HL-60 (cell line): ENCODE measurements at regions not wholly inside any gene's neighbourhood (a gene's known extent, or its start where the extent isn't known, plus 50 kb on each side); places are given as distances from the start of the nearest gene placed in this dataset.
"Not testable (repeated sequence)": the region's sequence is repeated elsewhere in the genome, so short reads cannot be mapped to it uniquely, and the experiment has no call there.

ENCODE experiments used
- DNase-seq, 2 experiments: peaks; one replicate each; pipeline ENCODE4 v3.0.0-alpha.2; 2010 to 2020; ENCODE audit warnings: low read depth in 1 of 2, low spot score in 1 of 2
- H3K27ac ChIP-seq: fragments of 250-450 bp; sonication (Bioruptor Pico); replicated peaks from 2 replicates; pipeline ENCODE4 v1.5.1; 2020; ENCODE audit warnings: mild to moderate bottlenecking, moderate library complexity
- H3K27me3 ChIP-seq: fragments of 250-450 bp; sonication (Bioruptor Pico); 2 replicates; pipeline ENCODE4 v1.5.1; 2021; ENCODE audit warnings: mild to moderate bottlenecking, moderate library complexity; ENCODE audit not compliant: insufficient read depth, poor library complexity, severe bottlenecking
- H3K4me3 ChIP-seq: replicated peaks from 2 replicates; pipeline ENCODE4 v1.5.1; 2011; ENCODE audit warnings: mild to moderate bottlenecking, control low read depth, low read length; ENCODE audit not compliant: insufficient read depth
- GABPA ChIP-seq: IDR thresholded peaks from 2 replicates; pipeline ENCODE4 v1.6.1; 2012; ENCODE audit warnings: low read depth
- POLR2AphosphoS5 ChIP-seq: IDR thresholded peaks from 2 replicates; pipeline ENCODE4 v1.6.1; 2012; ENCODE audit warnings: low read depth
- SPI1 ChIP-seq: IDR thresholded peaks from 2 replicates; pipeline ENCODE4 v1.6.1; 2012; ENCODE audit warnings: low read depth, mild to moderate bottlenecking, borderline replicate concordance
- TF ChIP-seq, protein P1 (sequence below): IDR thresholded peaks from 2 replicates; pipeline ENCODE4 v1.6.1; 2012; ENCODE audit warnings: low read depth; ENCODE audit not compliant: insufficient replicate concordance
- TF ChIP-seq, protein P2 (sequence below): IDR thresholded peaks from one replicate; pipeline ENCODE4 v1.5.1; 2011; ENCODE audit warnings: low read length, control low read depth, inconsistent platforms; ENCODE audit not compliant: insufficient read depth

DNA sequence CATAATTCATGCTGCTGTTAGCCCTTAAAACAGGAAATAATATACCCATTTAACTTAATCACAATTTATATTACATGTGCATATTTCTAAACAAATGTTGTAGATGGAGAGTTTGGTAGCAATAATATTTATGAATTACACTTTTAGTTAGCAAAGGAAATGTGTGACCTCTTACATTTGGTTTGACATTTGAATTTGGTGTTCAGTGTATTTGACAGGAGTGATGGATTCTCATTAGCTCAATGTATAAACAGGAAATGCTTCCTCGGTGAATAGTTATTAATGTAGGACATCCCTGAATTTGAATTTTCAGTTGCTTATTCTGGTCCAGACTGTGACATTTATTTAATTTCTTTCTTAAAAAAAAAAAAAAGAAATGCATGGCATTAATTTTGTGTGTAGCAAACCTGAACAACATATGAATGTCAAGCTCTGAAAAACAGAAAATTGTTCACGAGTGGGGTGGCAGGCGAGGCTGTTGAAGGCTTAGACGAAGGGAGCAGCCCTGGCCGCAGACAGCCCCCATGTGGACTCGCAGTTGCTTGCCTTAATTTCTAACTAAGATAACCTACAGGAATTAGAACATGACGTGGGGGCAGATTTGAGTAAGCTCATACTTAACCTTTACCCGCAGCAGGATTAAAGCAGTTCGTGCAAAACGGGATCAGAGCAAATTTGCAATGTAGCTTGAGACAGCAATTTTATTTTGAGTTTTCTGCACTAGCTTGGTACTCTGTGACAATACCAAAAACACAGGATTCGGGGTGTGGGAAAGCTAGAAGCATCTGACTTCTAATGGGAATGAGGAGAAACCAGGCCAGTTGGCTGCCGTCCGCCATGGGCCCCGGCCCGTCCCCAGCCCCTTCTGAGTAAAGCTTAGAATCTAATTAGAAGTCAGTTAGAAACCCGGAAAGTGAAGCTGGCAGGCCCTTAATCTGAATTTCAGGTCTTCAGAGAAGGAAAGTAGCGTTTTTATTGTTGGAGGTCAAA lies 134.3 kb downstream of the MACROH2A1 start:
- DNase-seq: no peak
- no peaks in the 10 kb centered on the region for H3K27me3 ChIP-seq
- no peak overlapping the region for H3K27ac ChIP-seq

DNA sequence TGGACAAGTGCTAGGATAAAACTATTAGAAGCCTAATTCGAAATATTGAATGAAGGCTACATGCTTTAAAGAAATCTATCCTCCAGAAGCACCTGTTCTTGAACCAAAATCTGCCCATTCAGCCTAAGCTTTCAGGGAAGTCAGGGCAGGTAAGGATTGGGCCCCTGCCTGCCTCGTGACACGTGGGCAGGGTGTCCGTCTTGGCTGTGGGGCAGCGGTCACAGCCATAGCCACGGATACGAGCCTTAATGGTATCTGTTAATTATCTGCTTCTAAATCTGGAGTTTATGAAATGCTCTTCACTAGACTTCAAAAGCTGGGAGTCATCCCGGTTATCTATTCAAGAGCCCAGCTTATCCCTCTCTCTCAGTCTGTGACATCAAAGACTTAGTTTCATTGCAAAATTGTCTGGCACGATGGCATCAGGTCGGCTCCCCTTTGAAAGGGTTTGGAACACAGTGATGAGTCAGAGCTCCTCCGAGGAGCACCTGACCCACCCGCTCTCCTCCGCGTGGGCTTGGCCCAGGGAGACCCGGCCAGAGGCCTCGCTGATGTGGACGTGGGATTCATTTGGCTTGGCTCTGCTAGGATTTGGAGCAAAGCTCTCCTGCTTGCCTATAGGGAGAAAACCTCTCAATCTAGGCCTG lies 135.9 kb downstream of the MACROH2A1 start:
- H3K4me3 ChIP-seq: no peak overlapping the region
- no peaks in the 10 kb centered on the region for H3K27me3 ChIP-seq
- TF ChIP-seq, protein P1, sequence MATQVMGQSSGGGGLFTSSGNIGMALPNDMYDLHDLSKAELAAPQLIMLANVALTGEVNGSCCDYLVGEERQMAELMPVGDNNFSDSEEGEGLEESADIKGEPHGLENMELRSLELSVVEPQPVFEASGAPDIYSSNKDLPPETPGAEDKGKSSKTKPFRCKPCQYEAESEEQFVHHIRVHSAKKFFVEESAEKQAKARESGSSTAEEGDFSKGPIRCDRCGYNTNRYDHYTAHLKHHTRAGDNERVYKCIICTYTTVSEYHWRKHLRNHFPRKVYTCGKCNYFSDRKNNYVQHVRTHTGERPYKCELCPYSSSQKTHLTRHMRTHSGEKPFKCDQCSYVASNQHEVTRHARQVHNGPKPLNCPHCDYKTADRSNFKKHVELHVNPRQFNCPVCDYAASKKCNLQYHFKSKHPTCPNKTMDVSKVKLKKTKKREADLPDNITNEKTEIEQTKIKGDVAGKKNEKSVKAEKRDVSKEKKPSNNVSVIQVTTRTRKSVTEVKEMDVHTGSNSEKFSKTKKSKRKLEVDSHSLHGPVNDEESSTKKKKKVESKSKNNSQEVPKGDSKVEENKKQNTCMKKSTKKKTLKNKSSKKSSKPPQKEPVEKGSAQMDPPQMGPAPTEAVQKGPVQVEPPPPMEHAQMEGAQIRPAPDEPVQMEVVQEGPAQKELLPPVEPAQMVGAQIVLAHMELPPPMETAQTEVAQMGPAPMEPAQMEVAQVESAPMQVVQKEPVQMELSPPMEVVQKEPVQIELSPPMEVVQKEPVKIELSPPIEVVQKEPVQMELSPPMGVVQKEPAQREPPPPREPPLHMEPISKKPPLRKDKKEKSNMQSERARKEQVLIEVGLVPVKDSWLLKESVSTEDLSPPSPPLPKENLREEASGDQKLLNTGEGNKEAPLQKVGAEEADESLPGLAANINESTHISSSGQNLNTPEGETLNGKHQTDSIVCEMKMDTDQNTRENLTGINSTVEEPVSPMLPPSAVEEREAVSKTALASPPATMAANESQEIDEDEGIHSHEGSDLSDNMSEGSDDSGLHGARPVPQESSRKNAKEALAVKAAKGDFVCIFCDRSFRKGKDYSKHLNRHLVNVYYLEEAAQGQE: no peak
- TF ChIP-seq SPI1: no peak
- TF ChIP-seq, protein P2, sequence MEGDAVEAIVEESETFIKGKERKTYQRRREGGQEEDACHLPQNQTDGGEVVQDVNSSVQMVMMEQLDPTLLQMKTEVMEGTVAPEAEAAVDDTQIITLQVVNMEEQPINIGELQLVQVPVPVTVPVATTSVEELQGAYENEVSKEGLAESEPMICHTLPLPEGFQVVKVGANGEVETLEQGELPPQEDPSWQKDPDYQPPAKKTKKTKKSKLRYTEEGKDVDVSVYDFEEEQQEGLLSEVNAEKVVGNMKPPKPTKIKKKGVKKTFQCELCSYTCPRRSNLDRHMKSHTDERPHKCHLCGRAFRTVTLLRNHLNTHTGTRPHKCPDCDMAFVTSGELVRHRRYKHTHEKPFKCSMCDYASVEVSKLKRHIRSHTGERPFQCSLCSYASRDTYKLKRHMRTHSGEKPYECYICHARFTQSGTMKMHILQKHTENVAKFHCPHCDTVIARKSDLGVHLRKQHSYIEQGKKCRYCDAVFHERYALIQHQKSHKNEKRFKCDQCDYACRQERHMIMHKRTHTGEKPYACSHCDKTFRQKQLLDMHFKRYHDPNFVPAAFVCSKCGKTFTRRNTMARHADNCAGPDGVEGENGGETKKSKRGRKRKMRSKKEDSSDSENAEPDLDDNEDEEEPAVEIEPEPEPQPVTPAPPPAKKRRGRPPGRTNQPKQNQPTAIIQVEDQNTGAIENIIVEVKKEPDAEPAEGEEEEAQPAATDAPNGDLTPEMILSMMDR: no peak
- no peak for TF ChIP-seq GABPA
- no peak for TF ChIP-seq POLR2AphosphoS5
- H3K27ac ChIP-seq: no peak overlapping the region
- DNase-seq: no peak

More for the DNA sequence above, 134.3 kb downstream of the MACROH2A1 start:
- no peak overlapping the region for H3K4me3 ChIP-seq
- TF ChIP-seq POLR2AphosphoS5 (no peak), GABPA (no peak), SPI1 (no peak)
- TF ChIP-seq, protein P2: no peak
- TF ChIP-seq, protein P1: no peak

DNA sequence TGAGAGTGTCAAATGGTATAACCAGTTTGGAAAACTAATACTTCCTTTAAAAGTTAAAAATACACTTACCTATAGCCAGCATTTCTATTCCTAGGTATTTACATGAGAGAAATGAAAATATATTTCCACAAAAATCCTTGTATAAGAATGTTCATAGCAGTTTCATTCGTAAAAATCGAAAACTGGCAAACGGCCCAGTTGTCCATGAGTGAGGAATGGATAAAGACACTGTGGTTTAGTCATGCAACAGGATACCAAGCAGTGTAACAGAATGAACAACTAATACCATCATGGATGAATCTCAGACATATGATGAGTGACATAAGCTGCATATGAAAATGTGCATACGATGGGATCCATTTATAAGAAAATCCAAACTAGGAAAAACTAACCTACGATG lies 136.7 kb downstream of the MACROH2A1 start:
- no peak for TF ChIP-seq SPI1
- TF ChIP-seq, protein P1: no peak
- TF ChIP-seq, protein P2: no peak
- TF ChIP-seq POLR2AphosphoS5: no peak
- no peak for TF ChIP-seq GABPA
- no peak for DNase-seq
- no peak overlapping the region for H3K4me3 ChIP-seq
- no peak overlapping the region for H3K27ac ChIP-seq
- no peaks in the 10 kb centered on the region for H3K27me3 ChIP-seq

DNA sequence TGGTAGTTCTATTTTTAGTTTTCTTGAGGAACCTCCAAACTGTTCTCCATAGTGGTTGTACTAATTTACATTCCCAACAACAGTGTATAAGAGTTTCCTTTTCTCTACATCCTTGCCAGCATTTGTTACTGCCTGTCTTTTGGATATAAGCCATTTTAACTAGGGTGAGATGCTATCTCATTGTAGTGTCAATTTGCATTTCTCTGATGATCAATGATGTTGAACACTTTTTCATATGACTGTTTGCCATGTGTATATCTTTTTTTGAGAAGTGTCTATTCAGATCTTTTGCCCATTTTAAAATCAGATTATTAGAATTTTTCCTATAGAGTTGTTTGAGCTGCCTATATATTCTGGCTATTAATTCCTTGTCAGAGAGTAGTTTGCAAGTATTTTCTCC lies 138.9 kb downstream of the MACROH2A1 start:
- H3K27me3 ChIP-seq, DNase-seq, H3K27ac ChIP-seq, H3K4me3 ChIP-seq: not testable (repeated sequence)
